ENCODE measurements at regions not wholly inside any gene's neighbourhood (a gene's known extent, or its start where the extent isn't known, plus 50 kb on each side); places are given as distances from the start of the nearest gene placed in this dataset.

GRCh38 chr1:165050246-165050645 lies 306.3 kb downstream of the LMX1A start:
- ChIA-PET CTCF (no interaction called here), POLR2A (no interaction called here)
- TF ChIP-seq, protein P1, sequence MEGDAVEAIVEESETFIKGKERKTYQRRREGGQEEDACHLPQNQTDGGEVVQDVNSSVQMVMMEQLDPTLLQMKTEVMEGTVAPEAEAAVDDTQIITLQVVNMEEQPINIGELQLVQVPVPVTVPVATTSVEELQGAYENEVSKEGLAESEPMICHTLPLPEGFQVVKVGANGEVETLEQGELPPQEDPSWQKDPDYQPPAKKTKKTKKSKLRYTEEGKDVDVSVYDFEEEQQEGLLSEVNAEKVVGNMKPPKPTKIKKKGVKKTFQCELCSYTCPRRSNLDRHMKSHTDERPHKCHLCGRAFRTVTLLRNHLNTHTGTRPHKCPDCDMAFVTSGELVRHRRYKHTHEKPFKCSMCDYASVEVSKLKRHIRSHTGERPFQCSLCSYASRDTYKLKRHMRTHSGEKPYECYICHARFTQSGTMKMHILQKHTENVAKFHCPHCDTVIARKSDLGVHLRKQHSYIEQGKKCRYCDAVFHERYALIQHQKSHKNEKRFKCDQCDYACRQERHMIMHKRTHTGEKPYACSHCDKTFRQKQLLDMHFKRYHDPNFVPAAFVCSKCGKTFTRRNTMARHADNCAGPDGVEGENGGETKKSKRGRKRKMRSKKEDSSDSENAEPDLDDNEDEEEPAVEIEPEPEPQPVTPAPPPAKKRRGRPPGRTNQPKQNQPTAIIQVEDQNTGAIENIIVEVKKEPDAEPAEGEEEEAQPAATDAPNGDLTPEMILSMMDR (IDR thresholded peaks at IDR 0.05; ENCODE audit: insufficient read depth, low read depth, low read length) = no peak
- H3K27me3 ChIP-seq (ENCODE audit: control insufficient read depth, insufficient read depth, low read length) = no peaks in the 10 kb centered on the region
- no peak for DNase-seq (ENCODE audit: low read depth)
- no peak overlapping the region for H3K4me3 ChIP-seq (ENCODE audit: low read depth, low read length)
- H3K36me3 ChIP-seq (ENCODE audit: control insufficient read depth, insufficient read depth, low read length) = no peaks in the 10 kb centered on the region

DNA sequence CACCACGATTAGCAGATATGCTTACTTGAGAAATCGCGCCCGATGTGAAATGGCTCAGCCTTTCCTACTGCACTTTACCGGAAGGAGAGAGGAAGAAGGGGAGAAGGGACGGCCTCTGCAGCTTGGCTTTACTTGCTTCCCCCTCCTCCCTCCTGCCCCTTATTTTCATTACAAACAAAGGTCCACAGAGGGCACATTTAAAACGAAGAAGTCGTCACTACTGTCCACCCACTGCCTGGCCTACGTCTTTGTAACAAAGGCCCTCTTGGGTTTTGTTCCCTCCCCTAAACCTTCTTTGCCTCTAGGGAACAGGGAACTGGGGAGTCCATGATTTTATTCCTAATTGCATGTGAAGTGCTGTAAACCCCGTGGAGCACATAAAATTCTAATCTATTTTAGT lies 308.5 kb downstream of the LMX1A start:
- Histone ChIP-seq H3K27me3 (ENCODE audit: control insufficient read depth, insufficient read depth, low read length) (no peaks in the 10 kb centered on the region), H3K36me3 (ENCODE audit: control insufficient read depth, insufficient read depth, low read length) (no peaks in the 10 kb centered on the region), H3K4me3 (ENCODE audit: low read depth, low read length) (no peak overlapping the region)
- ChIA-PET CTCF (interaction anchor here (1.1 to 1.2 kb wide), 2 partner anchors 25 to 28 kb away, joined by 3 read pairs; no protein-coding TSS in a partner anchor), POLR2A (no interaction called here)
- TF ChIP-seq, protein P1 (IDR thresholded peaks at IDR 0.05; ENCODE audit: insufficient read depth, low read depth, low read length) = no peak
- DNase-seq (ENCODE audit: low read depth) = no peak

DNA sequence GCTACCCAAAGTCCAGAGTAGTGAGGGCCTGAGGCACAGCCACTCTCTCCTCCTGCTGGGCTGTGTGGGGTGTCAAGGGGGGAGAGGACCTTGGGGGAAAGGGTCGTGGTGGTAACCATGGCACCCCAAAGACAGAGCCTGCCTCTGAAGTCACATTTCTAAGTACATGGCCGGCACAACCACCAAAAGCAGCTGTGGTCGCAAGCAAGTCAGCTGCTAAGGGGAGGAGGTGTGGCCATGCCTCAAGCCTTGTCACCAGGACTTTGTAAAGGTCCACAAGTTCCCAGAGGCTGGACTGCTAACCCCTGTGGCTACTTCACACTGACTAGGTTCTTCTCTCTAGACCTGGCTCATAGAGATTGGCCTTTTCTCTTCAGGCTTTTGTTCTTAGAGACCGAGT lies 310.6 kb downstream of the LMX1A start:
- Histone ChIP-seq H3K4me3 (ENCODE audit: low read depth, low read length) (no peak overlapping the region), H3K27me3 (ENCODE audit: control insufficient read depth, insufficient read depth, low read length) (no peaks in the 10 kb centered on the region), H3K36me3 (ENCODE audit: control insufficient read depth, insufficient read depth, low read length) (no peaks in the 10 kb centered on the region)
- DNase-seq (ENCODE audit: low read depth) = no peak
- ChIA-PET POLR2A (no interaction called here), CTCF (no interaction called here)
- TF ChIP-seq, protein P1 (IDR thresholded peaks at IDR 0.05; ENCODE audit: insufficient read depth, low read depth, low read length) = no peak

- ChIA-PET POLR2A (no interaction called here), CTCF (interaction anchor here (1.0 kb wide), 1 partner anchor 120 kb away, joined by 3 read pairs; no protein-coding TSS in a partner anchor)
- H3K4me3 ChIP-seq (ENCODE audit: low read depth, low read length) = no peak overlapping the region
- H3K27me3 ChIP-seq (ENCODE audit: control insufficient read depth, insufficient read depth, low read length) = no peaks in the 10 kb centered on the region
- H3K36me3 ChIP-seq (ENCODE audit: control insufficient read depth, insufficient read depth, low read length) = no peaks in the 10 kb centered on the region
- TF ChIP-seq, protein P1 (IDR thresholded peaks at IDR 0.05; ENCODE audit: insufficient read depth, low read depth, low read length) = no peak
- DNase-seq (ENCODE audit: low read depth) = no peak
These were observed 315.9 kb downstream of the LMX1A start for GRCh38 chr1:165040641-165041040.

DNA sequence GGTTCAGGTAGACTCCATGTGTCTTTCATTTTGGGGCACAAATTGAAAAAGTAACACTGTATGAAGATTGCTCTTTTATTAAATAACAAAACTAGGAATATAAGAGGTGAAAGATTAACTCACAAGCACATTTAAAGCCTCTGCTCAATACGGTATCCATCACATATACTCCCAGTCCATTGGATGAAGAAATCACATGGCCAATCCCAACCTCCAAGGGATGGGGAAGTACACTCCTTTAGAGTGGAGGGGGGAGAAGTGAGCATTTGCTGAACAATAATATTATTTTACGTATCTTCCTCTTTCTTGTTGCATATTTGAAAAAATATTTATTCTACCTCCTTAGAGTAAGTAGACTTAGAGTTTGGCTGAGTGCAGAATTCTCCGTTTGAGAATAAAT lies 316.5 kb downstream of the LMX1A start:
- DNase-seq (ENCODE audit: low read depth) = no peak
- TF ChIP-seq, protein P1 (IDR thresholded peaks at IDR 0.05; ENCODE audit: insufficient read depth, low read depth, low read length) = no peak
- H3K4me3 ChIP-seq (ENCODE audit: low read depth, low read length) = no peak overlapping the region
- CTCF ChIA-PET = no interaction called here
- POLR2A ChIA-PET = no interaction called here
- H3K36me3 ChIP-seq (ENCODE audit: control insufficient read depth, insufficient read depth, low read length) = no peaks in the 10 kb centered on the region
- no peaks in the 10 kb centered on the region for H3K27me3 ChIP-seq (ENCODE audit: control insufficient read depth, insufficient read depth, low read length)

Data from BJ (cell line).